IPS DF 6.9 (cell line): ENCODE measurements at regions not wholly inside any gene's neighbourhood (a gene's known extent, or its start where the extent isn't known, plus 50 kb on each side); places are given as distances from the start of the nearest gene placed in this dataset.

ENCODE experiments used
- DNase-seq: peaks from one replicate; pipeline ENCODE4 v3.0.0-alpha.2; 2013; ENCODE audit warnings: low read depth, low spot score
- H3K27ac ChIP-seq: one replicate; pipeline ENCODE4 v1.5.1; 2013; ENCODE audit warnings: low read length, control low read depth
- H3K27me3 ChIP-seq: 2 replicates; pipeline ENCODE4 v1.6.1; 2013; ENCODE audit warnings: mild to moderate bottlenecking, low read length; ENCODE audit not compliant: control insufficient read depth, insufficient read depth
- H3K36me3 ChIP-seq: 2 replicates; pipeline ENCODE4 v1.6.1; 2013; ENCODE audit warnings: low read length; ENCODE audit not compliant: control insufficient read depth, insufficient read depth
- H3K4me1 ChIP-seq: 2 replicates; pipeline ENCODE4 v1.6.1; 2013; ENCODE audit warnings: low read length; ENCODE audit not compliant: control insufficient read depth, insufficient read depth
- H3K4me3 ChIP-seq: 2 replicates; pipeline ENCODE4 v1.5.1; 2013; ENCODE audit warnings: mild to moderate bottlenecking, low read length
- H3K9me3 ChIP-seq: 2 replicates; pipeline ENCODE4 v1.6.1; 2013; ENCODE audit warnings: low read length, inconsistent platforms; ENCODE audit not compliant: control insufficient read depth, insufficient read depth
- WGBS: extraction: QIAGEN DNeasy Blood & Tissue Kit; methylation state at CpG from one replicate; pipeline ENCODE4 v1.1.7; 2013; ENCODE audit warnings: mixed read lengths, missing lambda C conversion rate; ENCODE audit not compliant: insufficient read length, insufficient coverage; 5-methylcytosine and 5-hydroxymethylcytosine counted together

DNA sequence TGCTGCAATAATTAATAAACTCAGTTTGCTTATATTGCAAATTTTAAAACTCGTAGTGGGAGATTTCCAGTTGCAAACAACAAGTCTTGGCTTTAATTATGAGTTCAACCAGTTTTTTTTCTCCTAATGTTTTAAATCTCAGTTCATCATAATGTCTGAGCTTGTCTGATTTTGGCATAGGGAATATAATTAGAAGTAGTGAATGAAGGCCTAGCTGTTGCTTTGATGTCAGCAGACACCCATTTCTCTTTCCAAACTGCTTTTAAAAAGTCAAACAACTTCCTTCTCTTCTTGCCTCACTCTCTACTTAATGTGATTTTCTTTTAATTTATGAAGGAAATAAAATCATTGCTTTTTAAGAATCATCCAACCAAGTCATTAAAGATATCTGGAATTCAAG lies 1462.1 kb downstream of the DPP10 start:
- no peaks in the 10 kb centered on the region for H3K4me1 ChIP-seq
- H3K4me3 ChIP-seq: no peak overlapping the region
- no peaks in the 10 kb centered on the region for H3K27me3 ChIP-seq
- no peak for DNase-seq
- H3K27ac ChIP-seq: no peak overlapping the region
- H3K36me3 ChIP-seq: no peaks in the 10 kb centered on the region
- no peaks in the 10 kb centered on the region for H3K9me3 ChIP-seq
- no CpG with 5 or more reads among the region's 1 CpG for WGBS

DNA sequence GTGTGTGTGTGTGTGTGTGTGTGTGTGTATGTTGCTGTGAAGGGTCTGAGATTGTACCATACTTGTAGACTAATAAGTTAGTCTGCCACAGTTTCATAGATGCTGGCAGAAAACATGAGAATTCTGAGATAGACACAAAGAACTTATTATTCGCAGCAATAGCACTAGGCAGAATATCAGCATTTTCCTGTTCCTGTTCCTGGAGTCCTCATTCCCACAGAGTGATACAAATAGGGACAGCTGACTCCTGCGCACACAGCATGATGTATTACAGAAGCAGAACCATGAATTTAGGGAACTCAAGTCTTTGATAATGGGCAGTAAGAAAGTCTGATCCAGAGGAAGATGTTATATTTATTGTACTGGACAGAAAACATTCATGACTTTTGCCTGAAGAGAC lies 1466.3 kb downstream of the DPP10 start:
- H3K4me3 ChIP-seq: no peak overlapping the region
- whole genome bisulfite sequencing: no CpG with 5 or more reads among the region's 2 CpGs

DNA sequence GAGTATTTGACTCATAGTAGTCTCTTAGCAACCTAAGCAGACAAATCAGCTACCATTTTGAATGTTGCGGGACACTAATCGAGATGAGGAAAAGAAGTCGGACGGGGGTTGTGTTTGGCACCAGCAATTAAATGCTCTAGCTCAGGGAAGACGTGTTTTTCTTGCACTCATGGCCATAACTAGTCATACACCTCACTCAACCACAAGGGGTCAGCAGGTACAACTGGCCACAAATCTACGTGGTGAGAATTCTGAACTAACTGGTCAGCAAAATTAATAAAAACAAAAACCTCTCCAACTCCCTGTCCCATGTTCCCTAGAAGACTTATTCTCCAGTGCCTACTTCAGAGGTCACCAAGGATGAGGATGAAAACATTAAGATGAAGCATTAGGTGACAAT lies 1467.8 kb downstream of the DPP10 start:
- Histone ChIP-seq H3K4me3 (no peak overlapping the region), H3K36me3 (no peaks in the 10 kb centered on the region), H3K4me1 (no peaks in the 10 kb centered on the region), H3K27me3 (no peaks in the 10 kb centered on the region), H3K9me3 (no peaks in the 10 kb centered on the region), H3K27ac (no peak overlapping the region)
- WGBS: no CpG with 5 or more reads among the region's 6 CpGs
- DNase-seq: no peak

More for the DNA sequence above, 1466.3 kb downstream of the DPP10 start:
- Histone ChIP-seq H3K27me3 (no peaks in the 10 kb centered on the region), H3K27ac (no peak overlapping the region), H3K4me1 (no peaks in the 10 kb centered on the region), H3K9me3 (no peaks in the 10 kb centered on the region), H3K36me3 (no peaks in the 10 kb centered on the region)
- no peak for DNase-seq

DNA sequence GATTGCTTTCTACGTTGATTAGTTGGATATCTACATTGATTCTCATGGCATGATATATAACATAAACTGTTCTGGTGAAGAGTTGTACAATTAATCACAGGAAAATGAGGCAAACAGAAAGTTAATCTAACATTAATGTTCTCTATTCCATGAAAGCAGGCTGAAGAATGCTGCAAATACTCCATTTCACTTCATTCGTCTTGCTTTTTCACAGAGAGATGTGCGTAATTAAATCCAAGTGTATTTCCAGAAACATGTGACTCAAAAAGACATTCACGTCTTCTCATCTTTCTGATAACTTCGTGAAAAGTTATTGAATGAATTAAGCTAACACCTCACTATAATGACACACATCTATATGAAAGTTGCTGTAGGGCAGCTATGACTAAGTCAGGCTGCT lies 1471.5 kb downstream of the DPP10 start:
- Histone ChIP-seq H3K36me3 (no peaks in the 10 kb centered on the region), H3K9me3 (no peaks in the 10 kb centered on the region), H3K27ac (no peak overlapping the region), H3K4me3 (no peak overlapping the region), H3K4me1 (no peaks in the 10 kb centered on the region), H3K27me3 (no peaks in the 10 kb centered on the region)
- no peak for DNase-seq
- 100% methylated on average over 1 of the region's 5 CpGs for WGBS

DNA sequence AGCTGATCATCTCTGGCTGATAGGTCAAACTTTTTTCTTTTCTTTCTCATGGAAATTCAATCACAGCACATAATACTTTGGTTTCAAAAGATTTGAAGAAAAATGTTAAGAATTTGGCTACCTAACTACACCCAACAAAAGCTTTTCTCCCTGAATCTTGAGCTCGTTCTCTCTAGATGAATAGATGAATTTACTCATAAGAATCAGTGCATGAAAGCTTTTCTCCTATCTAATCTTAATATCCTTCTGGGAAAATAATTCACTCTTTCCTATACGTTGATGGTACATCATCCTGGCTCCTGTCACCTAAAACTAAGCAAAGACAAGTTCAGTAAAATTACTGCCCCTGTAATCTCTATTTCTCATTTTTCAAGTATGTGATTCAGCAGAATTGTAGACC lies 1479.1 kb downstream of the DPP10 start:
- H3K27me3 ChIP-seq: no peaks in the 10 kb centered on the region
- H3K36me3 ChIP-seq: no peaks in the 10 kb centered on the region
- H3K9me3 ChIP-seq: no peaks in the 10 kb centered on the region
- no peak overlapping the region for H3K27ac ChIP-seq
- DNase-seq: no peak
- H3K4me1 ChIP-seq: no peaks in the 10 kb centered on the region
- WGBS: no CpG with 5 or more reads among the region's 2 CpGs
- H3K4me3 ChIP-seq: no peak overlapping the region

DNA sequence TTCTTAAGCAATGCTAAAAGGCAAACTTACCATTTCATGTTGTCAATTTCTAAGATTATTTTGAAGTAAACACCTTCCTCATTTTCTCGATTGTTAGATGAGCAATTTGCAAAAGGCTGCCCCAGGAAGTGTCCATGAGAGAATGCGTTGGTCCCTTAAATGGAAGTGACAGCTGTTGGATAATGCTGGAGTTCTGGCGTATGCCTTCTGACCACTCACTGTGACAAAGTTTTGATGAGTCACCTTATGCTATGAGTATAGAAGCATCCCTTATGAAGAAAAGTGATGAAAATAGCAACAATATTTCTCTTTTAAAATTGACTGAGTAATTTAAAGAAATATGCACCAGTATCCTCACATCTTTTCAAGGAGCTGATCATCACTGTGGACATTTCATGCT lies 1497.5 kb downstream of the DPP10 start:
- no peak for DNase-seq
- no CpG with 5 or more reads among the region's 3 CpGs for WGBS
- Histone ChIP-seq H3K4me1 (no peaks in the 10 kb centered on the region), H3K4me3 (no peak overlapping the region), H3K27ac (no peak overlapping the region), H3K9me3 (no peaks in the 10 kb centered on the region), H3K36me3 (no peaks in the 10 kb centered on the region), H3K27me3 (no peaks in the 10 kb centered on the region)

DNA sequence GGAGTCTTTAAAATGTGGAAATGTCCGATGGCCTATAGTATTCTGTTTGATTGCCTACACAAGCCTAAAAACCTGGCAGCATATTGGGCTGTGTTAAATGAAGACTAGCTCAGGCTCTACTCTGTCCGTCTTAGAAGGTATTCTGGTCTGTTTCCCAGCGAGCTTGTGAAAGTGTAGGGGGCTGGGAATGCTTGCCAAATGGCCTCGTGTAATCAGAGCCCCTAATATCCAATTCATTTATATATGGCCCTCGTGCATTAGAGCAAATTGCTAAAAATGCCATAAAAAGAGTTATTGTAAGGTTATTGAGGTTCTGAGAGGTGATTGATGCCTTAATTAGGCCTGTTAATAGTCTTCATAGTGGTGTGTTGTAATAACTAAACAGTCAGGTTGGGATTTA lies 1500.4 kb downstream of the DPP10 start:
- Histone ChIP-seq H3K36me3 (no peaks in the 10 kb centered on the region), H3K4me3 (no peak overlapping the region), H3K4me1 (no peaks in the 10 kb centered on the region), H3K27ac (no peak overlapping the region), H3K9me3 (no peaks in the 10 kb centered on the region), H3K27me3 (no peaks in the 10 kb centered on the region)
- no peak for DNase-seq
- no CpG with 5 or more reads among the region's 5 CpGs for WGBS

DNA sequence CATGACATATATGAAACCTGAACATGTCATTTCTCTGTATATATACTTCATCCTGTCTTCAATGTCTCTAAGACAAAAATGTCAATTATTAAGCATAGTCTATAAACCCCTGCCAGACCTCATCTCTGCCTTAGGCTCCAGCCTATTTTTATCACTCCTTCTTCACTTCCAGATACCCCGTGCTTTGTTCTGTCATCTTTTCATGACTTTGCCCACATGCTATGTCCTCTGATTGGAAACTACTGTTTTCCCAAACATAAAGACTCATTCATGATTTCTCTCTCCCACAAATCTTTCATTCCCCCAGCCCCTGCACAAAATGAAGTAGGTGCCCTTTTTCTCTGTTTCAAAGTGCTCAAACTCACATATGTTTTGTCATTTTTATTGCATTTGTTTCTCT lies 1503.9 kb downstream of the DPP10 start:
- Histone ChIP-seq H3K36me3 (no peaks in the 10 kb centered on the region), H3K9me3 (no peaks in the 10 kb centered on the region), H3K27me3 (no peaks in the 10 kb centered on the region), H3K27ac (no peak overlapping the region), H3K4me3 (no peak overlapping the region), H3K4me1 (no peaks in the 10 kb centered on the region)
- WGBS: no CpG with 5 or more reads among the region's 1 CpG
- DNase-seq: no peak

DNA sequence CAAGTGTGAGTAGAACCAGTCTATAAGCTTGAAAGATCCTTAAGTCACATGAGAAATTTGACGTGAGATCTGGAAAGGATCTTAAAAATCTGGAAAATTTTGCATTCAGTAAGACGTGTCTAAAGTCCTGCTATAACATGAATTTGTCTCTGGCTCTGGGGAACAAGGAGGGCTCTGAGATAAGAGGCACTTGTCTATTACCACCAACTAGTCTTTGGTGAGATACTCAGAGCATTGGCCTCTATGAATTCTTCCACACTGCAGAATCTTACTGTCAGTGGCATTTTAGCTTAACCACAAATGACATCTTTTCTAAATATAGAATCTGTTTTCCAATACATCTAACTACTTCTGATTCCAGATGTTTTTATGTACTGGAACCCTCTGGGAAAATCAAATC lies 1504.5 kb downstream of the DPP10 start:
- no peaks in the 10 kb centered on the region for H3K9me3 ChIP-seq
- no CpG with 5 or more reads among the region's 2 CpGs for WGBS

DNA sequence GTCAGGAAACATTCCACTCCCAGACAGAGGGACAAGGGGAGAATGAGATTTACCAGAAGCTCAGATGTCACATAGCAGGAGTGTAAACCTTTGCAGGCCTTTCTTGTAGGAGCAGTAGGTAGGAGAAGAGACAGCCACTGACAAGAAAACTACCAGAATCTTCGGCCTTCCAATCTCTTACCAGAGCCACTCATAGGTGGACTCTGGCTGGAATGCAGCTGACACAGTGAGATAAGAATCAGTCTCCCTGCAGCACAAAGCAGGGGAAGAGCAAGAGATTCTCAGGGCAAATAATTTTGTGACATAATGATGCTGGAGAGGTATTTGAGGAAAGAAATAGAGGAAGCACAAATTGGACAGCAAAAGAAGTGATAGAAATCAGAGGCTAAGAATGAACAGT lies 1534.5 kb downstream of the DPP10 start:
- H3K27ac ChIP-seq: no peak overlapping the region
- no peaks in the 10 kb centered on the region for H3K36me3 ChIP-seq
- no peaks in the 10 kb centered on the region for H3K9me3 ChIP-seq
- no CpG with 5 or more reads among the region's 1 CpG for WGBS
- no peak for DNase-seq
- no peaks in the 10 kb centered on the region for H3K27me3 ChIP-seq
- H3K4me3 ChIP-seq: no peak overlapping the region
- H3K4me1 ChIP-seq: no peaks in the 10 kb centered on the region

More for the DNA sequence above, 1504.5 kb downstream of the DPP10 start:
- H3K4me1 ChIP-seq: no peaks in the 10 kb centered on the region
- no peaks in the 10 kb centered on the region for H3K27me3 ChIP-seq
- DNase-seq: no peak
- no peak overlapping the region for H3K27ac ChIP-seq
- no peaks in the 10 kb centered on the region for H3K36me3 ChIP-seq
- no peak overlapping the region for H3K4me3 ChIP-seq

DNA sequence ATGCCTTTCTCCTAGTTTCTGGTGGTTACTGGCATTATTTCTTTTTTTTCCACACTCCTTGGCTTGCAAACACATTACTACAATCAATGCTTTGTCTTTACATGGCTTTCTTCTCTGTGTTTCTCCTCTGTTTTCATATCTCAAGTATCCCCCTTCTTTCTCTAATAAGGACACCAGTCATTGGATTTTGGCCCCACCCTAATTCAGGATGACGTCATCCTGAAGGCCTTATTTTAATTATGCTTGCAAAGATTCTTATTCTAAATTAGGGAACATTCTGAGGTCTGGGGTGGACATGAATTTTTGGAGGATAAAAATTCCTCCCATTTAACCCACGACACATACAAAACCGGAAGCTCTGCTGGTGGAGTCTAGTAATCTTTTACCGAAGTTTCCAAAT lies 1556.6 kb downstream of the DPP10 start:
- no peak for DNase-seq
- H3K4me1 ChIP-seq: no peaks in the 10 kb centered on the region
- H3K4me3 ChIP-seq: no peak overlapping the region
- WGBS: no CpG with 5 or more reads among the region's 4 CpGs
- no peaks in the 10 kb centered on the region for H3K36me3 ChIP-seq
- no peaks in the 10 kb centered on the region for H3K9me3 ChIP-seq
- H3K27me3 ChIP-seq: no peaks in the 10 kb centered on the region
- no peak overlapping the region for H3K27ac ChIP-seq
